Liver (tissue), 3 donors: ENCODE measurements at regions not wholly inside any gene's neighbourhood (a gene's known extent, or its start where the extent isn't known, plus 50 kb on each side); places are given as distances from the start of the nearest gene placed in this dataset.

Experiments used
- CTCF ChIP-seq: fragments of 150-350 bp; IDR thresholded peaks from 2 replicates; pipeline ENCODE4 v1.5.1; 2017; ENCODE audit warnings: improper control_type of control experiment, low read depth, low read length; ENCODE audit not compliant: missing input control
- TAF1 ChIP-seq: conservative IDR thresholded peaks from 2 replicates; pipeline ENCODE4 v1.6.1; 2016; ENCODE audit warnings: antibody characterized with exemption, mild to moderate bottlenecking
- donor health status: healthy.
- donor health status: healthy.

GRCh38 chr7:19932549-19933249 is 159.3 kb upstream of the TMEM196 start:
- no peak for TF ChIP-seq CTCF
- TF ChIP-seq TAF1: no peak
